HPDE6-E6E7 (cell line): ENCODE measurements at regions not wholly inside any gene's neighbourhood (a gene's known extent, or its start where the extent isn't known, plus 50 kb on each side); places are given as distances from the start of the nearest gene placed in this dataset.

Source experiments
- DNase-seq: peaks from one replicate; pipeline ENCODE4 v3.0.0; 2011; ENCODE audit warnings: missing footprints; ENCODE audit errors: extremely low spot score

- no peak for DNase-seq
Measured at GRCh38 chr2:236922061-236922460, 163.6 kb upstream of the COPS8 start.

GRCh38 chr2:236928380-236929037 lies 157.2 kb upstream of the COPS8 start:
- DNase-seq, result no peak

DNA sequence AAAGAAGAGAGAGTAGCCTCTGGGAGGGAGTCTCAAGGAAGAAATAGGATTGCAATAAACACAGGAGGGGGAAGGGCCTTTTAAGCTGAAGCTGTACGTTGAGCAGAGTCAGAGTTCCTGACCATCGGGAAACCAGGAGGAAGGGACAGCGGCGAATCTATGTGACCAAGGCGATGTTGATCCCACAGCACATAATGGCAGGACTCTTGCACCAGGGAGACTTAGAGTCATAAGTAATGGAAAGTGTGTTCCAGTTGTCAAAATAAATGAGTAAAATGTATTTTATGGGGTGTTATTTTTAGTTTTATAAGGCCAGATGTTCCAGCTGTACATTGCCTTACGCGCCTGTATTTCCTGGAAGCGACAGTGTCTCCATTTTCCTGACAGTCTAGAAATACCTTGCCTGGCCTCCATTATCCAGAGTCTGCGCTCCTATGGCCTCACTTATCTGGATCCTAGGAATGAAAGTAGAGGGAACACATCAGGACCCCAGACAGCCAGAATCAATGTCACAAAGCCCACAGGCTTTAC lies 152.8 kb upstream of the COPS8 start:
- DNase-seq, result no peak

DNA sequence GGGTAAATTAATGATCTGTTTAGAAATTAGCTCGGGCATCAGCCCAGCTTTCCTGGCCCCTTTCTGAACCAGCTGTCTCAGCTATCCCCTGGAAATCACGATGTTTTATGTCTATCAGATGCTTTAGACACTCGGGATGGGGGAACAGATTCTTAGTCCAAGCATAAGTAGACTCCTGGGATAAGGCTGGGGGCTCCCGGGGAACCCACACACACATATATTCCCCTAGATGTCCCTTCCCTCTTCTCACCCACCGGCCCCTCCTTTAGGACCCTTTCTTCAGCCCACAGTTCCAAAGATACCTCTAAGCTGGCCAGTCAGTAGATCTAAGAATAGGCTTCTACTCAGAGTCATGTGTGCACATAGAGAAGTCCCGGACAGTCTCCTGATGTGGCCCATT lies 151.5 kb upstream of the COPS8 start:
- no peak for DNase-seq

DNA sequence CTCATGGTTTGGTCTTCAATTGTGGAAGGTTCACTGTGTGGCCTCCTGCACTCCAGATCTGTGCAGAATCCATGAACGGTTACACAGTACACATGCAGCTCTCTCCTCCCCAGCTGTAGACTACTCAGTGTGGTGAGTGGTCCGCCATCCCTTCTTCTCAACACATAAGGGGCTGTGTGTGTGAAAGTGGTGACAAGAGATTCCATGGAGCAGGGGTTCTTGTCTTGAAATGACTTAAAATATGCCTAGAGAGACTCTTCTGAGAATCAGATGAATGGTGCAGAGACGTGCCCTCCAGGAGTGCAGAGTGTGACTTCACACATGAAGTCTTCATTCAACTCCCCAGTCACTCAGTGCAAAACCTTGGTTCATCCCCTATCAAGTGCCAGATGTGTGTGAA lies 151.0 kb upstream of the COPS8 start:
- no peak for DNase-seq

GRCh38 chr2:236935083-236935482 lies 150.6 kb upstream of the COPS8 start:
- no peak for DNase-seq

GRCh38 chr2:236935631-236936445 lies 149.9 kb upstream of the COPS8 start:
- DNase-seq, result no peak

GRCh38 chr2:236936446-236936940 lies 149.2 kb upstream of the COPS8 start:
- no peak for DNase-seq

DNA sequence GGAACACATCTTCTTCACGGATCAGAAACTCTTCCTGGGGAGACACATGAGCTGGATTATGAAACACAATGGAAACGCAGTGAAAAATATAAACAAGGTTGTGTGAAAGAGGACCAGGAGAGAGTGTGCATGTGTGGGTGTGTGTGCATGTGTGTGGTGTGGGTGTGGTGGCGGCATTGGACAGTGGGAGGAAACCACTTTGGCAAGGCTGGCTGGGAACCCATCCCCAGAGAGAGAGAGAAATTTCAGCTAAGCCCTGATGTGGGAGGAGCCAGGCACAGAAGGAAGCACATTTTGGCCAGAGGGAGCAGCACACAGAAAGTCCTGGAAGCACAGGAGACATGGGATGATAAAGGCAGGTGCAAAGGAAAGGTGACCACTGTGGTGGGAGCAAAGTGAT lies 147.6 kb upstream of the COPS8 start:
- no peak for DNase-seq

DNA sequence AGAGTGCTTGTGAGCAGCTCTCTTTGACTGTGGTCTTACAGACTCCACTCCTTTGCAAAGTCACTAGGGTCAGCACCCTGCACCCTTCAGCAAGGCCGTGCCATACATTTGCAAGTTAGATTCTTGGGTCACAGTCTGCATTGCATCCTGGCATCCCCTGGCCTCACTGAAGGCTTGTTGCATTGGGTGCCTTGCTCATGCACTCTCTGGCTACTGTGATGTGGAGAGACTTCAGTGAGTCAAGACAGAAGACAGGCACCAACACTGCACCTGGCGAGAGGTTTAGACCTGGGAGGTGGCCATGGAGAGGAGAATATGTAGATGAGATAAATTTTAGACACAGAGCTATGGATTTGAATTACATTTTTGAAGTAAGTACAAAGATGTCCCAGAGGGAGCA lies 146.4 kb upstream of the COPS8 start:
- no peak for DNase-seq

DNA sequence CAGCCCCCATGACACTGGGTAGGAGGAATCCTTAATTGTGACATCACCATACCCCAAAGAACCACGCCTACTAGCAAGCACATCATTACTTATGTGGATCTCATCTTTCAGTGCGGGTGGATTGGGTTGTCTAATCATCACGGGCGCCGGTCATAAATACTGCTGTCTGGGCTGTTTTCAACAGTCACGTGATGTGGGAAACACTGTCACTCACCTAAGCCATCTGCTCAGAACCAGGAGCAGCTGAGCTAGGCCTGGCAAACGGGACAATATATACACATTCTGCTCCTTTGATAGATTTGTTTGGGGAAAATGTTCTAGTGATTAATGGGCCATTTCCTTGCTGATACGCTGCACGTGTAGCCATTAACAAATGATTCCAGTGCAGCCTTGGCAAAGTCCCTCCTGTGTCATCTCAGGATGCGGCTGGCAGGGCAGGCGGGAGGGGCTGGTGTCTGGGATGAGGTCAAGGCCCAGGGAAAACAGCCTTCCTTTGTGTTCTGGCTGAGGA lies 145.9 kb upstream of the COPS8 start:
- no peak for DNase-seq

DNA sequence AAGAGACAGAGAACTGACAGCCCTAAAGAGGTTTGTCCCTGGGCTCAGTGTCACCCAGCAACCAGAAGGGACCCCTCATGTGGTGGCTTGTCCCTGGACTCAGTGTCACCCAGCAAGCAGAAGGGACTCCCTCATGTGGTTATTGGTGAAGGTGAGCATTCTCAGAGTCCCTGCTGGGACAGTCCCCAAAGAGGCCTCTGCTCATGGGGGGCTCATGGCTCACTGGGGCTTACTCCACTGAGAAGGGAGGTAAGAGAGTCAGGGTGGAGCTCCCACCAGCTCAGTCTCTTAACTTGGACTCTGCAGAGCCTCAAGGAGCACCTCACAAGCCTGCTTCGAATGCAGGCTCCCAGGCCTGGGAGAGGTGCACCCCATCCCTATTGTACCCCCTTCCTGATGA lies 145.2 kb upstream of the COPS8 start:
- no peak for DNase-seq

DNA sequence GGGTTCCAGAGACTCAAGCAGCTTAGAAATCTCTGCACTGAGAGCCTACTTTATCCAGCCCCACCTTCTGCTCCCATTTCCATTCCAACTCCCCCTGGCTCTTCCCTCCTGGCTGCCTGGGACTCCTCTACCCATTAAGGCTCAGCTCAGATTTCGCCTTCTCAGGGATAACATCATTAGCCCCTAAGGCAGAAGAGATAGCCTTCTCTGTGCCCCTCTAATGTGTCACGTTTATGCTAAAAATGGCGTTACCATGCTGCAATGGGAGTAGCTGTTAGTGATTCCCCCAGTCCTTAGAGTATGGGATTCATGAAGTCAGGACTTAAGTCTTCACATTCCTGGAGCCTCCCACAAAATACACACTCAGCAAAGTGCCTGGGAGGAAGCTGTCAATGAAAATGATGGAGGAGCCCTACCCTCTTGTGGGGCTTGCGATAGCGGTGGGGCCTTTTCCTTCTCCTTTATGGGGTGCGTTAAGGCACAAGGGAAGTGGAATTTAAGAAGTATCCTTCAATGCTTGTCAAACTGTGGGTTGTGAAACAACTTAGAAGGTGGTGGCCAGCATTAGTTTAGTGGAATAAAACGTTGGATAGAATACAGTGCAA lies 144.7 kb upstream of the COPS8 start:
- DNase-seq, result no peak

GRCh38 chr2:236941551-236941950 lies 144.1 kb upstream of the COPS8 start:
- no peak for DNase-seq

GRCh38 chr2:236942554-236942953 lies 143.1 kb upstream of the COPS8 start:
- DNase-seq, result no peak

DNA sequence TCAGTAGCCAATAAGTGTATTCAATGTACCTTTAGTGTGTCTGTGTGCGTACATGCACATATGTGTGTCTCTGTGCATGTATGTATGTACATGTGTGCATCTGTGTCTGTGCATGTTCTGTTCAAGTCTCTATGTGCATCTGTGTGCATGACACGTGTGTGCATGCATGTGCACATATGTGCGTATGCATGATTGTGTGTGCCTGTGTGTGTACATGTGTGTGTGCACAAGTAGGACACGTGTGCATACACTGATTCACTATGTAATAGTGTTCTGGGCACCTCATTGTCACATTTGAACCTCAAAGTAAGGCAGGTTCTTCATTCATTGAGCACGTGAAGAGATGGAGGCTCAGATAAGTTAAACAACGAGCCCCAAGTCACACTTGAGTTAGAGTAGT lies 142.6 kb upstream of the COPS8 start:
- DNase-seq, result no peak

DNA sequence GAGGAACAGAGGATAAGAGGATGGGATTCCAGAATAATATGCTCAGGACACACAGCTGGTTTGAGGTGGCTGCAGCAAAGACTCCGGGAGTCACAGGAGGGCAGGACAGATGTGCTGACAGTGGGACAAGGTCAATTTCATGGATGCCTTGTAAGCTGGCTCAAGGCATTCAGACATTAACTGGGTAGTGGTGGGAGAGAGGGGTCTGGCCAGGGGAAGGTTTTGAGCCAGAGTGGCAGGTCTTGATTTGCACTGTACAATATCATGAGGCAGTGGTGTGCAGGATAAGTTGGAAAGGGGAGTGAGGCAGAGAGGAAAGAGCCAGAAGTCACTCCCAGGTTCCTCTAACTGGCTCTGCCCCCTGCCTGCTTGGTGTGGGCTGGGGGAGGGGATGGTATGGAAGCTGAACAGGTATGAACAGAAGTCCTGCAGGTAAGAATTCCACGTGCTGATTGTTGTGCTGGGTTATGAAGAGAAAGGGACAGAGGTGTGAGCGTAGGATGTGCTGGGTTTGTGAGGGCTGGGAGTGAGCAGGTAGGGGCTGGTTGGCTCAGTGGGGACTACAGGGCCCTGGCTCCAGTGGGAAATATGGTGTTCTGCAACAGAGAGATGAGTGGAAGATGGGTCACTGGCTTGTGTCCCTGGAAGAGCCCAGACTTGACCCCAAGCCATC lies 141.7 kb upstream of the COPS8 start:
- no peak for DNase-seq

DNA sequence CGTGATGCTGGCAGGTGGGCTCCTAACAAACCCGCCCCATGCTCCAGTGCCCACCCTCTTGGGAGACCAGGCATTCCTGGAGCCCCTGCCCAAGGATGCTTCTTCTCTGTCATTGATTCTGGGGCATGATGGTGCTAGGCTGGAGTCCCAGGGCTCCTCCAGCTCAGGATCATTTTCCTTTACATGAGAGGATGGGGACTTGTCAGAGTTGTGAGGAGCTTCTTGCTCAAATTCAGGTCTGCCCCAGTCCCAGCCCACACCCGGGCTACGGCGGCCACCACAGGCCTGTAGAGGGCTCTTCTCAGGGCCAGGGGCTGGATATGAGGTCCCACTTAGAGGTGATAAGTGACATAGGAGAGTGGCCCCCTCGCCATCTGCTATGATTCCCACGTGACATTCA lies 141.1 kb upstream of the COPS8 start:
- no peak for DNase-seq

DNA sequence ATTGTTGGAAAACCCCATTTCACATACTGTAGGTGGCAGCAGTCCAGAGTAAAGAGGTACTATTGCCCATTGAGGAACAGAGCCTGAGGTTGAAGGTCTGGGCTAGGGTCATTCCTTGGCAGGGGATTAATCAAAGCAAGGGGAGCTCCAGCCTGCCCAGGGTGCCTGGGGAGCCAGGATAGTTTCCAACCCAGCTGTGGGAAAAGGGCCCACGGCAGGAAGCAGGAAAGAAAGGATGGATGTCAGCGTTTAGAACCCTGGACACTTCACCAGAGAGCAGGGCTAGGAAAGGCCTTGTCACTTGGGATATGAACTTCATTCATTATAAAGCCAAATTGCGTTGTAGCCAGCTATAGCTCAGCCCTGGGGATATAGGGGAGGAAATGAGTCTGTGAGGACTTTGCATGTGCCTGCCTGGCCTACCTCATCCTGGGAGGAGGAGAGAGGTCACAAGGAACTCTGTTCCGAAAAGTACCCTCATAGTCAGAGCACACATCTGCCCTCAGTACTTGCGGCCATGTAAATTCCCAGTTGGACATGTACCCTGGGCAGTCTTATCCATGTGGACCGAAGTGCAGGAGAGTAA lies 140.2 kb upstream of the COPS8 start:
- no peak for DNase-seq

GRCh38 chr2:236946871-236947270 lies 138.8 kb upstream of the COPS8 start:
- no peak for DNase-seq

GRCh38 chr2:236947294-236947693 lies 138.4 kb upstream of the COPS8 start:
- DNase-seq, result no peak
